Epithelial cell of esophagus (primary cell): ENCODE measurements at regions not wholly inside any gene's neighbourhood (a gene's known extent, or its start where the extent isn't known, plus 50 kb on each side); places are given as distances from the start of the nearest gene placed in this dataset.

ENCODE experiments used
- DNase-seq: peaks from one replicate; pipeline ENCODE4 v3.0.0; 2010; ENCODE audit warnings: low read depth
- H3K4me3 ChIP-seq: 2 replicates; pipeline ENCODE4 v1.5.1; 2011; ENCODE audit warnings: mild to moderate bottlenecking, low read length, control low read depth
- TF ChIP-seq, protein P1 (sequence below): IDR thresholded peaks from 2 replicates; pipeline ENCODE4 v1.5.1; 2011; ENCODE audit warnings: low read depth, mild to moderate bottlenecking, low read length, control low read depth, inconsistent platforms; ENCODE audit not compliant: insufficient read depth; ENCODE audit errors: missing control alignments

DNA sequence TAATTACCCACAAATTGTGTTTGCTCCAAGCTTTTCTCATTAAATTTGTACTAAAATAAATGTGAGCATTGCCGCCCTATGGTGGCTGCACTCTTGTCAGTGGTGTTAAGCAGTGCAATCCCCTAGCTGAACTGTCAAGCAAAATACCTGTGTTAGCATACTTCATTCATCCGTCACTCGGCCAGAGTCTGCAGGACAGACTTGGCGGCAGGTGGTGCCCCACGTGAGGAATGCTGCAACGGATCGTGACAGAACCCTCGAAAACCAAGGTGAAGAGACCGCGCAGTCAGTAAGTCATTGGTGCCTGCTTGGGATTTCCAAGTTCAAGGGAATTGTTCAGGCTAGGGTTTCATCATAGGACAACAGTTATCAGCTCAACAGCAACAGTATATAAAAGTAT, 1592.1 kb upstream of the TENM4 start:
- no peak overlapping the region for H3K4me3 ChIP-seq
- TF ChIP-seq, protein P1, sequence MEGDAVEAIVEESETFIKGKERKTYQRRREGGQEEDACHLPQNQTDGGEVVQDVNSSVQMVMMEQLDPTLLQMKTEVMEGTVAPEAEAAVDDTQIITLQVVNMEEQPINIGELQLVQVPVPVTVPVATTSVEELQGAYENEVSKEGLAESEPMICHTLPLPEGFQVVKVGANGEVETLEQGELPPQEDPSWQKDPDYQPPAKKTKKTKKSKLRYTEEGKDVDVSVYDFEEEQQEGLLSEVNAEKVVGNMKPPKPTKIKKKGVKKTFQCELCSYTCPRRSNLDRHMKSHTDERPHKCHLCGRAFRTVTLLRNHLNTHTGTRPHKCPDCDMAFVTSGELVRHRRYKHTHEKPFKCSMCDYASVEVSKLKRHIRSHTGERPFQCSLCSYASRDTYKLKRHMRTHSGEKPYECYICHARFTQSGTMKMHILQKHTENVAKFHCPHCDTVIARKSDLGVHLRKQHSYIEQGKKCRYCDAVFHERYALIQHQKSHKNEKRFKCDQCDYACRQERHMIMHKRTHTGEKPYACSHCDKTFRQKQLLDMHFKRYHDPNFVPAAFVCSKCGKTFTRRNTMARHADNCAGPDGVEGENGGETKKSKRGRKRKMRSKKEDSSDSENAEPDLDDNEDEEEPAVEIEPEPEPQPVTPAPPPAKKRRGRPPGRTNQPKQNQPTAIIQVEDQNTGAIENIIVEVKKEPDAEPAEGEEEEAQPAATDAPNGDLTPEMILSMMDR = no peak
- no peak for DNase-seq

DNA sequence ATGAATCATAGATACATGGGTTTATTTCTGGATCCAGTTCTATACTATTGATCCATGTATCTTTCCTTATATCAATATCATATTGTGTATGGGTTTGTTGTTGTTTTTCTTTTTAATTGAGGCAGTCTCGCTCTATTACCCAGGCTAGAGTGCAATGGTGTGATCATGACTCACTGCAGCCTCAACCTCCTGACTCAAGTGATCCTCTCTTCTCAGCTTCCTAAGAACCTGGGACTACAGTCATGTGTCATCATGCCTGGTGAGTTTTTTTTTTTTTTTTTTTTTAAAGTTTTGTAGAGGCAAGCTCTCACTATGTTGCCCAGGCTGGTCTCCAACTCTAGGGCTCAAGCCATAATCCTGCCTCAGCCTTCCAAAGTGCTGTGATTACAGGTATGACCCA, 1589.4 kb upstream of the TENM4 start:
- TF ChIP-seq, protein P1 = no peak
- H3K4me3 ChIP-seq = no peak overlapping the region
- peak; percentile 94 for DNase-seq

DNA sequence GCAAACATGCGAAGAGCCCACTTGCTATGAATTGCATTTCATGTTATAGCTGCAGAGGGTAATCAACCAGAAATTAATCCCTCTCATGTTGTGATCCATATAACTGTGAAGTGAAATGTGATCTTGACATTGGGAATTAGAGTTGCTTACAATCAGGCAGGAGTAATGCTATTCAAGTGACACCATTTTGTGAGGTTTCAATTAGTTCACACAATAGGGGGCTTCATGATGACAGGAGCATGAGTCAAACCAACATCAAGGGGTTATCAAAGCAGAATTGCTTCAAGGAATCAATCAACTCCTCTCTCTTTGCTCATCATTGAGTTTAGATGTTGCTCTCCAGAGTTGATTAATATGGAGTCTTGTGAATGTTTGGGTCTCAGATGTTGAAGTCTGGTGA, 1585.2 kb upstream of the TENM4 start:
- DNase-seq = no peak
- TF ChIP-seq, protein P1 = no peak
- no peak overlapping the region for H3K4me3 ChIP-seq

DNA sequence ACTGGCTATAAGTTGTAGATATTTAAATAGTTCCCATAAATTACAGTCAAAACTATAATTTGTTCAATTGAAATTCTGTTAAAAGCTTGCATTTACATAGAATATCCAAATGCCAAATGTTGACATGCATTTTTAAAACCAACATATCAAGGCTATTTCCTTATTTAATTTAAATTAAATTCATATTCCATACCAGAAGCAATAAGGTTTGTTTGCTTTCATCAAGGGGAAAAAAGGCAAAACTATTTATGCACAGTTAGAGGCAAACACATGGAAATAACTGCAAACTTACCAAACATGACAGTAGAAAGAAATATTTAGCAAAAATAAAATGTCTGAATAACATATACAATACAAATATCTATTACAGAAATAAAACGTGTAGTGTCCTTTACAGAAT, 1581.2 kb upstream of the TENM4 start:
- no peak overlapping the region for H3K4me3 ChIP-seq
- TF ChIP-seq, protein P1 = no peak
- no peak for DNase-seq

DNA sequence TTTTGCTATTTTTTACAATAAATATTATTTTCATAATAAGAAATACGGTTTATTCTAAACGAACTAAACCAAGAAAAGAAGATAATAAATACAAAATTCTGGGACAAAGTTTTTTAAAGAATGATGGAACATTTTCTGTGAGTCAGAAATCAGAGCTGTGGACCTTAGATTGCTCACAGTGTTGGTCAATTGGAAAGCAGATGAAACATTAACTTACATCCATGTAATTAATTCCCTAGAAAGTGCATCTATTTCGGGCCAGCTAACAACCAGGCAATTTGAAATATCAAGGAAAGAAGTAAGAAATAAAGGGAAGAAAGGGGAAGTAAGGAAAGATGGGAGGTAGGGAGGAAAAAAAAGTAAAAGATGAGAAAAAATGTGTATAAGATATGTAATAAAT, 1569.8 kb upstream of the TENM4 start:
- H3K4me3 ChIP-seq = no peak overlapping the region
- TF ChIP-seq, protein P1 = no peak
- DNase-seq = no peak

DNA sequence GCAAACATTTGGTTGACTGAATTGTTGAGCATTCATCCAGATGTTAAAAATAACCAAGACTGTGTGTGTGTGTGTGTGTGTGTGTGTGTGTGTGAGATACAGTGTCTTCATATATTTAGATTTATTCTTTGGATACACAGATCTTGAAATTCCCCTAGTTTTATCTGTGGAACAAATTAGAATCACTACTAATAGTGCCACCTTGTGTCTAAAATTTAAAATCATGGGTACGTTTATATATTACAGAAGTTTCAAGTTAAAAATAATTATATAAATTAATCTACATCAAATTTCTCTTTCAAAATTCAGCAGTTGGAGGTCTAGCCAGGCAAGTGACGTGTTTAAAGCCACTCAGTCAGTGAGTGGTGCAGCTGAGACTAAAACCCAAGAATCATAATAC, 1566.2 kb upstream of the TENM4 start:
- TF ChIP-seq, protein P1 = peak; percentile 27
- peak; percentile 37 for DNase-seq
- no peak overlapping the region for H3K4me3 ChIP-seq

DNA sequence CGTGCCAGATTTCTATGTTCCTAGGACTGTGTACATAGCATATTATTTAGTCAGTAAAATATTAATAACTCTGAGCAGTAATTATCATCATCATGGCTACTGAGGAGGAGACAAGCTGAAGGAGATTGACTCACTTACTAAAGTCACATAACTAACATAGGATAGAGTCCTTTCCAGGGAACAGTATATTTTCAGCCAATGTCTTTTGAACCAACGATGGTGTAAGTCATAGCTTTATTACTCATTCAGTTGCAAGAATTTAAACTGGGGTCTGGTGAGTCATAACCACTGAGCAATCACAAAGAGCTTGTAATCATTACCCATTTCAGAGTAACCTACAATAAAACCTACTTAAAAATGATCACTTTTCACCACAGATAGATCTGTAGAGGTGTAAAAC, 1564.8 kb upstream of the TENM4 start:
- DNase-seq = peak; percentile 96
- TF ChIP-seq, protein P1 = no peak
- no peak overlapping the region for H3K4me3 ChIP-seq
